HG02759 (cell line): ENCODE measurements at regions not wholly inside any gene's neighbourhood (a gene's known extent, or its start where the extent isn't known, plus 50 kb on each side); places are given as distances from the start of the nearest gene placed in this dataset.

Source experiments
- ATAC-seq: cut with Tn5 transposase; IDR thresholded peaks from one replicate; pipeline ENCODE4 v1.9.1; 2021; ENCODE audit warnings: mild to moderate bottlenecking, moderate library complexity; ENCODE audit not compliant: unreplicated experiment

- ATAC-seq = no peak
These were observed 131.4 kb upstream of the RUNX3 start for GRCh38 chr1:25061261-25061995.

GRCh38 chr1:25057188-25057587, 127.1 kb upstream of the RUNX3 start:
- no peak for ATAC-seq

GRCh38 chr1:25056536-25056935, 126.5 kb upstream of the RUNX3 start:
- no peak for ATAC-seq

GRCh38 chr1:25055961-25056360, 125.9 kb upstream of the RUNX3 start:
- ATAC-seq = no peak

- no peak for ATAC-seq
These were observed 125.3 kb upstream of the RUNX3 start for GRCh38 chr1:25055324-25055780.

- ATAC-seq = no peak
These were observed 124.6 kb upstream of the RUNX3 start for GRCh38 chr1:25054526-25055323.

- no peak for ATAC-seq
These were observed 123.6 kb upstream of the RUNX3 start for GRCh38 chr1:25053576-25054250.

GRCh38 chr1:25051906-25052305, 121.8 kb upstream of the RUNX3 start:
- no peak for ATAC-seq

GRCh38 chr1:25051504-25051903, 121.4 kb upstream of the RUNX3 start:
- no peak for ATAC-seq

GRCh38 chr1:25050165-25050564, 120.1 kb upstream of the RUNX3 start:
- ATAC-seq = no peak

- ATAC-seq = no peak
These were observed 119.1 kb upstream of the RUNX3 start for GRCh38 chr1:25049190-25049589.

GRCh38 chr1:25048728-25049127, 118.7 kb upstream of the RUNX3 start:
- no peak for ATAC-seq

GRCh38 chr1:25047506-25048240, 117.6 kb upstream of the RUNX3 start:
- ATAC-seq = no peak

GRCh38 chr1:25046194-25046532, 116.1 kb upstream of the RUNX3 start:
- ATAC-seq = no peak

- no peak for ATAC-seq
These were observed 115.6 kb upstream of the RUNX3 start for GRCh38 chr1:25045480-25046193.

- no peak for ATAC-seq
These were observed 113.1 kb upstream of the RUNX3 start for GRCh38 chr1:25043228-25043580.

- no peak for ATAC-seq
These were observed 112.5 kb upstream of the RUNX3 start for GRCh38 chr1:25042331-25043227.

- ATAC-seq = no peak
These were observed 111.8 kb upstream of the RUNX3 start for GRCh38 chr1:25041916-25042315.

- ATAC-seq = no peak
These were observed 110.1 kb upstream of the RUNX3 start for GRCh38 chr1:25040122-25040685.
